NOMO-1 treated with dmso at 0.1 percent for 144 hours (cell line): ENCODE measurements at regions not wholly inside any gene's neighbourhood (a gene's known extent, or its start where the extent isn't known, plus 50 kb on each side); places are given as distances from the start of the nearest gene placed in this dataset.
"Not testable (repeated sequence)": the region's sequence is repeated elsewhere in the genome, so short reads cannot be mapped to it uniquely, and the experiment has no call there.

Experiments
- DNase-seq: peaks from one replicate; lab custom pipeline; 2025; ENCODE audit not compliant: unreplicated experiment; lab: John Stamatoyannopoulos, UW

DNA sequence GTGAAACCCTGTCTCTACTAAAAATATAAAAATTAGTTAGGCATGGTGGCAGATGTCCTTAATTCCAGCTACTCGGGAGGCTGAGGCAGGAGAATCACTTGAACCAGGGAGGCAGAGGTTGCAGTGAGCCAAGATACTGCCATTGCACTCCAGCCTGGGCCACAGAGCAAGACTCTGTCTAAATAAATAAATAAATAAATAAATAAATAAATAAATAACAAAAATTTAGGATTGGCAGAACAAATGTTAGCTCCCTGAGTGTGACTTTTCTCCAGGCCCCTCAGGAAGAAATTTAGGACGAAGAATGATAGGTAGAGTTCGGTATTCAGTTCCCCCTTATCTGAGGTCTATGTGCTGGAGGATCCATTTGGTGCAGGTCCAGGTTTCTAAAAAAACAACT lies 181.2 kb downstream of the CD47 start:
- DNase-seq: not testable (repeated sequence)

DNA sequence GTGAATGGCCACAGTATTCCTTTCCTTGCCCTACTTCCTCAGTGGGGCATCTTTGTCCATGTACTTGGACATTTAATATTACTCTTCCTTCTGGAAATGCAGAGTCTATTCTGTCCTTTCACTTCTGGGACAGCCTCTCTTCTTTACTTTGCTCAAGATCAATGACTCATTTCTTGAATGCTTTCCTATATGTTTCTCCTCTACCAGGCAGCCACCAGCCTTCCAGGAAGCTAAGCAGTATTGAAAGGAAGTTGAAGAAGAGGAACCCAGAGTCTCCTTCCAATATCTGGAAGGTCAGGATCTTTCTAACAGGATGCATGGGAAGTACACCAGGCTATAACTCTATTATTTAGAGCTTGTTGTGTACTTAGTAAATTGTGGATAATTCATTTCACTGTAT lies 182.8 kb downstream of the CD47 start:
- no peak for DNase-seq

DNA sequence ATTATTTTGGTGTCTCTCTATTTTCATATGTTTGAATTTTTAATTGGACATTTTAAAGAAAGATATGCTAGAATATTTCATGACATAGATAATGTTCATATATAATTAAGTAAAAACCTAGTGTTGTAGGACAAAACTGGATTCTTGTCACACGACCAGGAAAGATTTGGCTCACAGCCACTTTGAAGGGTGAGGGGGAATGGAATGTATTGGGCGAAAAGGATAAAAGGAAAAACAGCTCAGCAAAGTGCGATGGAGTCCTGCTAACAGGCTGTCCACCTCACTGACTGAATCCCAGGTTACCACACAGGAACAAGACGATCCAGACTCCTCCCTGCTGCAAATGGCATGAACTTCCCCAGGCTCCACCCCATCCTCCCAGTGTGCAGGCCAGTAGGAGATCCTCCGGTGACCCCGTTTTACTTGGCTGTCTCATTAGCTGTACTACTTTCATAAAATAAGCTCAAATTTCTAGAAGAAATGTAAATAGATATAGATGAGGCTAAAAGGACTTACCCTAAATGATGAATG lies 186.2 kb downstream of the CD47 start:
- no peak for DNase-seq

DNA sequence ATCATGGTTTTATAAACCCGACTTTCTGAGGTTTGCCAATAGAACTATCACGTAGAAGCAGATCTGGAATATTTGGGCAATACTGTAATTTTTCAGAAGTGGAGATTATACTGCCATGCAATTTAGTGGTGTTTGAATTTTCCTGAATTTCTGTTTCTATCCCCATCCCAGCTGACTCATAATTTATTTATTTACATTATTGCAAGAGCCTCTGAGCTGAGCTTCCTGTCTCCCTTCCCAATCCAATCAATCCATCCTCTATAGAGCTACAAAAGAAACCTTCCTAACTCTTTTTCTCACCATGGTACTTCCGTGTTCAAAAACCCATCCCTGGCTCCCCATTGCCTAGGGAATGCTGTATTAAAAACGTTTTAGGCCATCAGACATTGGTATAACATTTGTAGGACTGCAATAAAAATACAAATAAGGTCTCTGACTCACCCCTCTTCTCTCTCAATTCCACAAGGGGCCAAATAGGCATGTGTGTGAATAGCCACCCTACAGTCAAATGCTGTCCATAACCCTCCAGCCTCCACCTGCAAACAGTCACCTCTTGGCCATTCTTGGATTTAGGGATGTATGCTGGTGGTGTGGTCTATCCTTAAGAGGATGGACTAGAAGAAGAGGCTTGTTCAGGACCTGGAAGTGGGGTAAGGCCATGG lies 190.7 kb downstream of the CD47 start:
- DNase-seq: no peak

DNA sequence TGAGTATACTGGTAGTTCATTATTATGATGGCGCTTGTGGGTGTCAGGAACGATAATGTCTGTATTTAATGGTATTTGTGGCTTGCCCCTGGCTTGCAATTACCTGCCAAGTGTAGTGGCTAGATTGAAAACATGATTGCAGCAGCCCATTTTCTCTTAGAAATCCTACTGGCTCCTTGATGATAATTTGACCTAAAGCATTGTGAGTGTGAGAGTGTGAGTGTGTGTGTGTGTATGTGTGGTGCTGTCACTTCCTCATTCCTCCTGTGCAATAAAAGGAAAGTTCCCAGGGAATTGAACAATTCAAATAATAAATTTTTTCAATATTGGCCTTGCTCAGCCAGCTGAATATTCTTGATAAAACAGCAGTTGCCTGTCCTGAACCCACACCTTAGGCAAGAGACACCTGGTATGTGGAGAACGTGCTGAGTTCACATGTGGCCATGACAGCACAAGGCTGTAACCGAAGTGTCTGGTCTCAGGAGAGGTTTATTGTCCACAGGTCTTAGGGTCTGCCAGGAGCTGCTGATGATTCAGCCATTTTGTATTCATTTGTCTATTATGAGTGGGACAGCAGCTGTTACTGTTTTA lies 193.3 kb downstream of the CD47 start:
- DNase-seq: no peak

DNA sequence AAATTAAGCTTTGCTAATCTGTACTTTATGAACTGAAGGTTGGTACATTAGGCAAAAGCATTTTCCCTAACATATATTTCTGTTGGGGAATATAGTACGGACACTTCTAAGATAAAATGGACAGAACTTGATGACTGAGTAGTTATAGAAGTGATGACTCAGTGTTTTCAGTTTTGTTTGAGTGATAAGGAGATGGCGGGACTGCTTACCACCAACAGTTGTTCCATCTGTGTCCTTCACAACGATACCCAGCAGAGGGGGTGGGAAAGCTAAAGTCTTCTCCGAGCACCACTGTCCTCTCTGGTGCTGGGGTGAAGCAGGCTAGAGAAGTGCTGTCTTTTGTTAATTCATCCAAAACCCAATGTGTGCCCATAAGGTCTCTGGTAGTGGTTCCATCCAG lies 195.8 kb downstream of the CD47 start:
- no peak for DNase-seq

DNA sequence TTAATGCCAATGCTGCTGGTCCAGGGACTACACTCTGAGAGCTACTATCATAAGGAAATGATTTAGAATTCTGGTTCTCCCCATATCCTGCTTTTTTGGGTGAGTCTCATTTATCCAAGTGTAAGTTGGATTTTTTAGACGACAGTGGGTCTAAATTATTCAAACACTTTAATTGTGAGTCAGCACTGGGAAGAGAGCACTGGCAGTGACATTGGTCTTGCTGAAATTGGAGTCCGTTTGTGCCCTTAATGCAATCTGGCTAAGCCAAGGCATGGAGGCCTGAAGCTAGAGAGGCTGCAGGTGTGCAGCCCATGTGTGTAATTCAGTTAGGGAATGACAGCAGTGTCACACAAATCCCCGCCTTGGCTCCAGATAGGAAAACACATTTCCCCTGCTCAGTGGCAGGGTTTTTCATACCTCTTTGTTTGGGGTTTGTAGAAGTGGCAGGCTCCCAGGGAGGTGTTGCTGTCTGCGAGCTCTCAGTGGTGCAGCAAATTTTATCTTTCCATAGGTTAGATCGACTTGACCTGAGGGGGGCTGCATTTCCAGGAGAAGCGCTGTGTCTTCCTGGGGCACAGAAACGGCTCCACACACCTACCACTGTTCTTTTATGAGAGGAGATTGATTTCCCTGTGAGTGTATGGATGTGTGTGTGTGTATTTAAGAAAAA lies 197.7 kb downstream of the CD47 start:
- DNase-seq: no peak

DNA sequence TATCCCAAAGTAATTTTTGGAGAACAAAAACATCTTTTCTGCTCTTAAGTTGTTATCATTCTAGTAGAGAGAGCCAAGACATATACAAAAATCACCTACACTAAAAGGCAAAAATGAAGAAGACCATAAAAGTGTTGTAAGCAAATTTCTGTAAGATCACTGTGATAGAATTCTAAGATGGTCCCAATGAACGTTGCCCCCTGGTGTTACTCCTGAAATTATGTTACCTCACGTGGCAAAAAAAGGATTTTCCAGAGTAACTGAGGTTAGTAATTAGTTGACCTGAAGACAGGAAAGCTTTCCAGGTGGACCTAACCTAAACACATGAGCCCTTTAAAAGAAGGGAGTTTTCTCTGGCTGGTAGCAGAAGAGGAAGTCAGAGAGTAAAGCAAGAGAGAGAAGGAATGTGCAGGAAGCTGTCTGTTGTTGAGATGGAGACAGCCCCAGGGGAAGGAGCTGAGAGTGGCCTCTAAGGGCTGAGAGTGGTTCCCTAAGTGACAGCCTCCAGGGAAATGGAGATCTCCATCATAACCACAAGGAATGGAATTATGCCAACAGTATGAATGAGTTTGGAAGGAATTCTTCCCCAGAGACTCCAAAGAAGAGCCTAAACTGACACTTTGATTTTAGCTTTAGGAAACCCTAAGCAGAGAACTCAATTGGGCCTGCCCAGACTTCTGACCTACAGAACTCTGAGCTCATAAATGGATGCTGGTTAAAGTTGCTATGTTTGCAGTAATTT lies 205.9 kb downstream of the CD47 start:
- DNase-seq: no peak

DNA sequence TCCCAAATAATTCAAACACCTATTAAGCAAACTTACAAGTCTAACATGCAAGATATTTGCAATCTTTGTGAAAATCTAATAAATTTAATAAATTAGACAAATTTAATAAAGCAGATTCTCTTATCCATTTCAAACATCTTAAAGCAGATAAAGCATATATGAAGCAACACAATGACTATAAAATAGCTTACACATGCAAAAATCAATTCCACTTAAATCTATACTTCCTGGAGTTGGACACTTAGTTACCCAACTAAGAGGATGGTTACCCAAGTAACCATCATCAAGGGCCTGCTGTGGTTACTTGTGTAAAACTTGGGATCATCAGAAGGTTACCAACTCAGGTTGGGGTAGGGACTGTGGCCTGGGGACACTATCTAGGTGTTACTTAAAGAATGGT lies 206.8 kb downstream of the CD47 start:
- DNase-seq: no peak

DNA sequence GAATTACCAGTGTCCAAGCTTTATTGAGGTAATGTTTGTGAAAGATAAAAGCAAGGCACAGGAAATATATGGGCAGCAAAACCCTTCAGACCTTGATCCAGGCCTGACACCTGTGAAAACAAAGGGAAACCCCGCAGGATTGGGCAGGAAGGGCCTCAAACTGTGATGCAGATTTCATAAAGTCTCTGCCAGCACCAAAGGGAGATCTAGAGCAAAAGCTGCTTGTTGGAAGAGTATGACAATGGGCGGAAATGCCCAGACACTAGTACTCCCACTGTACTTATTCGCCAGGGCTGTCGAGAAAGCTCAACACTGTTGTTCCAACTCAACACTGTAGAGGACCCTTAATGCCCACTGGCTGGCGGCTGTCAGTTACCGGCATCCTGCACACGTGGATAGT lies 207.9 kb downstream of the CD47 start:
- DNase-seq: no peak

DNA sequence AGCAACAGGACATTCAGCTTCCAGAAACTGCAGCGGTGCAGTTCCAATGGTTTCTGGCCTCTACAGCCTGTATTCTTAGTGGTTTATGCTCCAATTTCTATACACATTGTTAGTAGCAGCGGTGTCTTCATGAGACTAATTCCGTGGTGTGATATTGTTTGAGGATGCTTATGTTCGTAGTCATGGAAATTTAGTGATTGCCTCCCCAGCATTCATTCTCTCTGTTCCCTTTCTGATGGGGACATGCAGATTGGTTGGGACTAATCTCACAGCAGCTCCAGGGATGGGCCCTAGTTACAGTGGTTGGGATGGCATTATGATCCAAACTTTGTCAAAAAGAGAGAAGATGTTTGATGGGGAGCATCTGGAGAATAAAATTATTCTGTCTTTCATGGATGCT lies 208.6 kb downstream of the CD47 start:
- no peak for DNase-seq

DNA sequence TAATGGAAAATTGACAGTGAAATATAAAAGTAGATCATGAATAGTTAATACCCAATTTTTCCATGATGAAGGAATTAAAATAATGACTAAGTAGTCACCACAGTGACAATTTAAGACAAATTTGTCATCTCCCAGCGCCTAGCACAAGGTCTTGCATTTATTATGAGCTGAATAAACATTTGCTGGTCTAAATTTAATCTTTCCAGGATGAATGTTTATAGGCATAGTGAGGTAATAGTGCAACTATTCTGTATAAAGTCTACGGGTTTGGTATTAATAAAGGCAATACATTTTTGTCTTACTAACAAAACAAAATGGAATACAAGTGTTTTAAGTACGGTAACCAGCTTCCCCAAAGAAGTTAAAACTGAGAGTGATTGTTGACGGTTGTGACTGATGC lies 209.3 kb downstream of the CD47 start:
- no peak for DNase-seq

DNA sequence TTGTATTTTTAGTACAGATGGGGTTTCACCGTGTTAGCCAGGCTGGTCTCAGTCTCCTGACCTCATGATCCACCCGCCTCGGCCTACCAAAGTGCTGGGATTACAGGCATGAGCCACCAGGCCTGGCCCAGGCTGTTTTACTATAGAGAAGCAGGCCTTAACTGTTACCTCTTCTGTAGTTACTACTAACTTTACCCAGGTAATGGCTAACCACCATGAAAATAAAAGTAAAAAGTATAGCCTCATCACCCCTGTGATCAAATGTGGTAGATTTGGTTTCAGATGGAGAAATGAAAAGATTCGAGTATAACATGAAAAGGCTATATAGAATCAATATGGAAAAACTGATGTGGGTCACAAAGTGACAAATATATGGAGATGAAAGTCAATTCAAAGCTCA lies 210.1 kb downstream of the CD47 start:
- no peak for DNase-seq

DNA sequence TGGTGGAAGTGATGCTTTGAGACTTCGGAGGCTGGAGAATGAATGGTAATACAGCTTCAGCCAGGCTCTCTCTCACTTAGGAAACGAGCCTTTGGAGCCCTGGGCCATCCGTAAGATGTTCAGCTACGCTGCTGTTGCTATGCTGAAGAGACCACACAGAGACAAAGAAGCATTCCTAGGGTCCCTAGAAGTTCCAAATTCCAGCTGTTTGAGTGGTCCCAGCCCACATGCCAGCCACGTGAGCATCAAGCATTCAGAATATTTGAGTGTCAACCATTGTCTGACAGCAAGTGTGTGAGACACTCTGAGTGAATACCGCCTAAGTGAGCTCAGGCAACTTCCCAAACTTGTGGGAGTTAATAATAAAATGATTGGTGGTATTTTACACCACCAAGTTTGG lies 212.9 kb downstream of the CD47 start:
- no peak for DNase-seq

DNA sequence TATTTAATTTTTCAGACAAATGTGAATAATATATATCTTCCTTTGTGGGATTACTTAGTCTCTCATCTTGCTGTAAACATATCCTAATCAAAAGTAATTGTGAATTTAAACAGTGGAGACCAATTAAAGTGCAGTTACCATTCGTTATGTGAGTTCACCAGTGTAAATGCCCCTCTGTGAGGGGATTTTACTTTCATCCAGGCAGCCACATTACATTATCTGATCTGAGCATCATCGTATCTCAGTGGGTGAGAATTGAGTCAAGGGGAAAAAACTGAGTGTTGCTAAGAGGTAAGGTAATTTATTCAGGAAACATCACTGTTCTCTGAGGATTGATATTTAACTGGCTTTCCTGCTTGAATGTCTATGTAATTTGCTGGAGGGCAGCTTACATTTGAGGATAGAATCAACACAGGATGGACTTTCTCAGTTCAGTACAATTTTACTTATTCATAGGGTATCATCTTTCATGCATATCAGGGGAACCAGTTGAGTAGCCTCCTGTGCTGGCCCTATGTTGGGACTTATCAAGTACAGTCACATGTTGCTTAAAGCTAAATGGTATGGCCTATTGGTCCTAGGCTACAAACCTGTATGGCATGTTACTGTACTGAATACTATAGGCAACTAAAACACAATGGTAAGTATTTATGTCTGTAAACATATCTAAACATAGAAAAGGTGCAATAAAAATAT lies 219.7 kb downstream of the CD47 start:
- DNase-seq: no peak

DNA sequence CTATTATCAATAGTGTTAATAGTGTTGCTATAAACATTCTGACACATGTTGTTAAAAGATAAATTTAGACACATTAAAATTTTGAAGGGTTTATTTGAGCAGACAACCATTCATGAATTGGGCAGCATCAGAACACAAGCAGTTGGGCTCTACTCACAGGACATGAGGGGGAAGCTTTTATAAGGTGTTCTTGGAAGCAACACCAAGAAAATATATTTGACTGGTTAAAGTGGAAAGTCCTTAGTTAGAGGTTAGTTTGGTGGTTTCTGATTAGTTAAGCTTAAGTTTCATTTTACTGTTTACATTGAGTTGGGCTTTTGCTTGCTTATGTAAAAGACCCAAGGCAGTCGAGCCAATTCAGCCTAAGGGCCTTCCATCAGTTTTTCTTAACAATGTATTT lies 220.7 kb downstream of the CD47 start:
- no peak for DNase-seq

DNA sequence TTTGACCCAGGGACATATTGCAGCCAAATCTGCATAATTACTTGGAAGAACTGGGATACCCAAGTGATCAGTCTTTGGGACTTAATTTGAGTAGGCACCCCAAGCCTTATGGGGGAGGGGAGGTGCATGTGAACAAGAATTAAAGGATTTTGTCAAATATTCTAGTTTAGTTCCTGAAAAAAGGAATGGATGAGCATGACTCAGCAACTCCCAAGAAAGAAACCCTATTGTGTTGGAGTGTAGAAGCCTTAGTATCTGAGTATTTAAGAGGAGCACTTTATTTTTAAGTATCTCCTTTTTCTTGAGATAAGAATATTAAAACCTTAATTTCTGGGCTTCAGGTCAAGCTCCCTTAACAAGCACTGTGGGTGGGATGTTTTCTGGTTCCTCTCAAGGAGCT lies 222.4 kb downstream of the CD47 start:
- no peak for DNase-seq

DNA sequence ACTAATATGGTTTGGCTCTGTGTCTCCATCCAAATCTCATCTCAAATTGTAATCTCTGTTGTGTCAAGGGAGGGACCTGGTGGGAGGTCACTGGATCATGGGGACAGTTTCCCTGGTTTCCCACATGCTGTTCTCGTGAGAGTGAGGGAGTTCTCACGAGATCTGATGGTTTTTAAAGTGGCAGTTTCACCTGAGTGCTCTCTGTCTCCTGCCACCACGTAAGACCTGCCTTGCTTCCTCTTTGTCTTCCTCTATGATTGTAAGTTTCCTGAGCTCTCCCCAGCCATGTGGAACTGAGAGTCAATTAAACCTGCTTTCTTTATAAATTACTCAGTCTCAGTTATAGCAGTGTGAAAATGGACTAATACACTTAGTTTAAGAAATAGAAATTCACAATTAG lies 228.9 kb downstream of the CD47 start:
- DNase-seq: no peak

DNA sequence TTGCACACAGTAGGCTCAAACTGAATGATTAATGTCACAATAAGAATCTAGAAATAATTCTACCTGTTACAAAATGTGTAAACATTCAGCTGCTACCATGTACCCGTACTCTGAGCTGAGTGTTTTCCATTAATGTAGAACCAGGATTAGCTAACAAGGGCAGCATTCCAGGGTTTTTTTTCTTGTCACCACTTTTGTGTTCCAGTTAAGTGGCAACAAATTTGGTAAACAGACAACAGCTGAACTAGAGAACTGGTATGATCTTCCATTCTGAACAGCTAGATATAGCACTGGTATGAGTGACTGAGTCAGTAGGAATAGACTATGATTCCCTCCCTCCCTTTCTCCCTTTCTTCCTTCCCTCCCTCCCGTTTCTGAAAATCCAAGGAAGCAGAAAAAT lies 229.4 kb downstream of the CD47 start:
- no peak for DNase-seq
